22Rv1 (cell line): ENCODE measurements at regions not wholly inside any gene's neighbourhood (a gene's known extent, or its start where the extent isn't known, plus 50 kb on each side); places are given as distances from the start of the nearest gene placed in this dataset.

ENCODE experiments used
- ZFX ChIP-seq: fragments of 450-650 bp; IDR thresholded peaks from 2 replicates; pipeline ENCODE4 v1.6.1; 2017; ENCODE audit warnings: antibody characterized with exemption, borderline replicate concordance
- TF ChIP-seq, protein P1 (sequence below): fragments of 450-650 bp; IDR thresholded peaks from 2 replicates; pipeline ENCODE4 v1.5.1; 2017; ENCODE audit warnings: mild to moderate bottlenecking

DNA sequence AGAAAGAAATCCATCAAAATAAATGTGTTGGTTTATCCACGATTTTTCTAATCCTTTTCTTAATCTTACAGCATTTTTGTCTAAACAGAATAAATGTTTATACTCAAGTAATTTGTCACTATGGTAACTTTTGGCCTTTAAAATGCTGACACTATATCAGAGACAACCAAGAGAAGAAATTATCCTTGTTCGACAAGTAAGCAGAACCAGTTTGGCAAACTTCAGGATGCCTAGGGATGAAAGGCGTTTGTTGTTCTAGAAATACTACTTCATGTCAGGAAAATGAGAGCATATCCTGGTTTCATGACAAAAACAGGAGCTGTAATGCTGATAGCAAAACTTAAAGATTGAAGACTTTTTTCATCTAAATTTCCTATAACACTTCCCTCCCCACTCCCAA, 308.0 kb upstream of the ATP11B start:
- TF ChIP-seq, protein P1, sequence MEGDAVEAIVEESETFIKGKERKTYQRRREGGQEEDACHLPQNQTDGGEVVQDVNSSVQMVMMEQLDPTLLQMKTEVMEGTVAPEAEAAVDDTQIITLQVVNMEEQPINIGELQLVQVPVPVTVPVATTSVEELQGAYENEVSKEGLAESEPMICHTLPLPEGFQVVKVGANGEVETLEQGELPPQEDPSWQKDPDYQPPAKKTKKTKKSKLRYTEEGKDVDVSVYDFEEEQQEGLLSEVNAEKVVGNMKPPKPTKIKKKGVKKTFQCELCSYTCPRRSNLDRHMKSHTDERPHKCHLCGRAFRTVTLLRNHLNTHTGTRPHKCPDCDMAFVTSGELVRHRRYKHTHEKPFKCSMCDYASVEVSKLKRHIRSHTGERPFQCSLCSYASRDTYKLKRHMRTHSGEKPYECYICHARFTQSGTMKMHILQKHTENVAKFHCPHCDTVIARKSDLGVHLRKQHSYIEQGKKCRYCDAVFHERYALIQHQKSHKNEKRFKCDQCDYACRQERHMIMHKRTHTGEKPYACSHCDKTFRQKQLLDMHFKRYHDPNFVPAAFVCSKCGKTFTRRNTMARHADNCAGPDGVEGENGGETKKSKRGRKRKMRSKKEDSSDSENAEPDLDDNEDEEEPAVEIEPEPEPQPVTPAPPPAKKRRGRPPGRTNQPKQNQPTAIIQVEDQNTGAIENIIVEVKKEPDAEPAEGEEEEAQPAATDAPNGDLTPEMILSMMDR: no peak
- no peak for TF ChIP-seq ZFX
